Inflammatory macrophage treated with lipopolysaccharide for 1 hour (primary cell): ENCODE measurements at regions not wholly inside any gene's neighbourhood (a gene's known extent, or its start where the extent isn't known, plus 50 kb on each side); places are given as distances from the start of the nearest gene placed in this dataset.

ENCODE experiments used
- DNase-seq, 2 donors: peaks; one replicate each; pipeline ENCODE4 v3.0.0-alpha.2; 2020 to 2022

DNA sequence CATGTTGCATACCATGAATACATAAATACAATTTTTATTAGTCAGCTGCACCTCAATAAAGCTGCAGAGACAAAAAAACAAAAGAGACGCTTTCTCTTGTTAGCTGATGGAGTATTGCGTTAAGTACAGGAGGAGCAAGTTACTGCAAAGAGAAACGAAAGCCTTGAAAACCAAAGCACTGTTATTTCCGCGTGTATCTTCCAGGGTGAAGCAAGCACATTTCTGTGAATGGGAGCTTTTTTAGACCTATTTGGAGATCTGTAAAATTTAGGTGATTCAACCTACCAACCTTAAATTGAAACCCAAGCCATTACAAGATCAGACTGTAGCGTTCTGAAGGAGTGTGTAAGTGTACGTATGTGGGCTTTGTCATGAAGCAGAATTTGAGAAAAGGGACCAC is 390.4 kb downstream of the SOX9 start:
- DNase-seq: no peak

DNA sequence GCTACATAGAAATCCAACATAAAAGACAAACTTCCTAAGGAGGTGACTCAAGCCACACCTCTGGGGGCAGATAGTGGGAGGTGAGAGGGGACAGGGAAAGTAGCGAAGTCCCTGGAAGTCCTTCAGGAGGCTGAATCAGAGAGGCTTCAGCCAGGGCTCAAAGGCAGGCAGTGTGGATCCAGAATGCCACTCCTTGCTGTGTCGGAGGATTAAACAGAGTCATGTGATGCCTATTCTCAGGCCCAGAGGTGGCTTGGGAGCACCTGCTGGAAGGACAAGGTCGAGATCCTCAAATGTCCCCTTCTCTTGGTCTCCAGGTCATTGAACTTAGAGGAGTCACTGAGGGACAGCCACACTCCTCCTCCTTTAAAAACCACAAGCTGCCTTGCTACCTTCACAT is 391.1 kb downstream of the SOX9 start:
- DNase-seq: no peak

DNA sequence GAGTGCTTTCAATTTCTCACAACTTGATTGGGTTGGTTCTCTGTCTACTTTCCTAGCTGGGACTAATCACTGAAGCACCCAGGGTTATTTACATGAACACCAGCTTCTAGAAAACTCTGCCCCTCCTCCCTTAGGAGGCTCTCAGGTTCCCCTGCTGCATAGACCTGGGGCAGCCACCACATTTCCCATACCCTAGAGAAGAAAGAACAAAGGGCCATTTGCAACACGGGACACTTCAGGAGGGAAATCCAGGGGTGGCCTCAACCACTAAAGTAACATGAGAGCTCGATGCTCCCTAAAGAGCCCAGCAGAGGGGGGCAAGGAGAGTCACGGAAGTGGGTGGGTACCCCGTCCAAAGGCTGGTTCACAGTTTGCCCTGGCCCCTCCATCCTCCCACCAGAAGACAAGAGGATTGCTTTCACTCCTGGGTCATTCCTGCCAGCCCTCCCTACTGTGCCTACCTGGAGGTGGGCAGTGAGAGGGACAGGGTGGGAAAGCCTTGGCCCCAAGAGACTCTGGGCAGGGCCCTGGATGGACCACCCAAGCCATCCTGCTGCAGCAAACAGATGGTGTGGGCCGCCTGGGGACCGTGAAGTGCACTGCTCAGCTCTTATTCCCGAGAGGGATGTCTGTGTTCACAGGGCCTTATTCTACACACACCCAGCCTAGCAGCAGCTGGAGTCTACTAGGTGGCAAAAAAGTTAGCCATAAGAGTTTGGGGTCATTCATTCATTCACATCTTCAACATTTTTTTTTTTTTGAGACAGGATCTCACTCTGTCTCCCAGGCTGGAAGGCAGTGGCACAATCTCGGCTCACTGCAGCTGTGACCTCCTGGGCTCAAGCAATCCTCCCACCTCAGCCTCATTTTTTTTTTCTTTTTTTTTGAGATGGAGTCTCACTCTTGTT is 392.1 kb downstream of the SOX9 start:
- DNase-seq: no peak

DNA sequence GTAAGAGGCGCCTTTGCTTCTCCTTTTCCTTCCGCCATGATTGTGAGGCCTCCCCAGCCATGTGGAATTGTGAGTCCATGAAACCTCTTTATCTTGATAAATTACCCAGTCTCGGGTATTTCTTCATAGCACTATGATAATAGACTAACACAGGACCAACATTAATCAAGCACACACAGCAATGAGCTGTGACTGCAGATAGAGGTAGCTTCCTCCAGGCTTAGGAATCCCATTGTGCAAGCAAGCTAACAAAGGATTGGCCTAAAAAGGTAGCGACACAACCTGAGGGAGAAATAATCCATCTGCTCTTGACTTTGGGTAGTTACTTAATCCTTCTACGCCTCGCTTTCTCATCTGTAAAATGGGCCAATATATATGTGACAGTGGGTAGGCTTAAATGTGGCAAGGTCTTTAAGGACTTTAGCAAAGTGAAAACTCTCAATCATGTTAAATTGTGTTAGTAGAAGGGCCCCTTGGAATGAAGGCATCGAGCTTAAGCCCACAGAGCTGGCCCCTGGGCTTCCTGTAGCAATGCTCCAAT is 393.6 kb downstream of the SOX9 start:
- DNase-seq: no peak

DNA sequence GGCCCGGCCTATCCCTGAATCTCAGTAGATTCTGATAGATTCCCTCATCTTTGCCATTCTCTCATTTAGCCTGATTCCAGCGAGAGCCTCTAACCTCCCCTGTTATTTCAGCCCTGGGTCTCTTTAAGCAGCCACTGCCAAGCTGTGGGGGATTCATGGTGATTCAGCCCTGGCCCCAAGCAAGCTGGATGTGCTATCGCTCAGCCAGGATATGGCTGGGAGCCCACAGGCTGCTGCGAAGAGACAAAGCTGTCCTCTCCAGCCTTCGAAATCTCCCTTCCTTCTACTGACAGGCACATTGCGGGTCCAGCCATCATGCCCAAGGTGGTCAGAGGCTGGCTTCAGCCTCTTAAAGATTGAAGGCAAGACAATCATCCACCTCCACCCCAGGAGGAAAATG is 394.1 kb downstream of the SOX9 start:
- DNase-seq: no peak

DNA sequence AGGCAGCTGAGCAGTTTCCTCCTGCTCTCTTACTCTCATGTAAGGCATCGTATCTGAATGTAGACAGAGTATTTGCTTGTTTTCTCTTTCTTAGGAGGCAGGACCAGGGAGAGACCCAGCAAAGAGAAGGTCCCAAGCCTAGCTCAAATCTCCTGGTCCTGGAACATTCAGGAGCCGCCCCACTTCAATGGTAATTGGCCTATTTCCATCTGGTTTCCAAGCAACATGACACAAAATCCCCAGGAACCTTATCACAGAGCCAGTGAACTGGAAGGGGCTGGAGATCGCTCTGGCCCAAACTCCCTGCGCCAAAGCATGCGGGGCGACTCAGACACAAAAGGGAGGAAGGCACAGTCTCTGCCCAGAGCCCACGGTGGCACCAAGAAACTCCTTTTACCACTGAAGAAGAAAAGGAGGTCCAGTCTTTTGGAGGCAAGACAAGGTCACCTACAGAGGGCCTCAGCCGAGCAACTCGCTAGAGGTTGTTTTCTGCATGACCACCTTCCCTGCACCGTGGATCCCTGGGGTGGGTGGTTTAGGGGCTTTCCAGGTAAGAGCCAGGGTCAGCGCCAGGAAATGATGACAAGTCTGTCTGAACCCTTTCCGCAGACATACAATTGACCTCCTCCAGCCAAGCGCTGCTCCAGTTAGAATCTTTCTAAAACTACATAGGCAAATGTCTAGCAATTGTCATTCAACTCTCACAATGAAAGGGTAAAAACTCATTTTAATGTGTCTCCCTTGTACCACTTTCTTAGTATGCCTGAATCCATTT is 394.7 kb downstream of the SOX9 start:
- no peak for DNase-seq

DNA sequence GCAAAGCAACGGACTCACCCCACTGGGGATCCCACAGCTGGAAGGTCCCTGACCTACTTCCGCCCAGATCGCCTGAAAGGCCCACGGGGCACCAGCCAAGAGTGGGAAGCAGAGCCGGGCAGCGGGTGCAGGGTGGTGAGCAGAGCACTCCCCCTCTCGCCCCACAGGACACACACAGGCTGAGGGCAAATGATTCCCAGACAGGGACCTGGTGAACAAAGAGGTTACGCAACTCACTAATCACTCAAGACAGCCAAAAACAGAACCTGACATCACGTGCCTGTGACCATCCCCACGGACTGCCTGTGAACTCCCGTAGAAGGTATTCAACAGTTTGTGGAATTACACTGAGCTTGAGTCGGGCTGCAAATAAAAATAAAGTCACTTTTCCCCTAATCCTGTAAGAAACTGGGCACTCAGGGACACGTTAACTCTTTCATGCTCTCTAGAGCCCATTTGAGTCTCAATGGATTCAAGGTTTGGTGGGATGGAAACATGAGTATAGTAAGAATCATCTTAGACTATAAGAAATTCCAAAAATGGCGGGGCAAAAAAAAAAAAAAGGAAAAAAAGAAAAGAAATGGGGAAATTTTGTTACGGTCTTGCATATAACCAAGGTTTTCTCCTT is 396.1 kb downstream of the SOX9 start:
- no peak for DNase-seq

DNA sequence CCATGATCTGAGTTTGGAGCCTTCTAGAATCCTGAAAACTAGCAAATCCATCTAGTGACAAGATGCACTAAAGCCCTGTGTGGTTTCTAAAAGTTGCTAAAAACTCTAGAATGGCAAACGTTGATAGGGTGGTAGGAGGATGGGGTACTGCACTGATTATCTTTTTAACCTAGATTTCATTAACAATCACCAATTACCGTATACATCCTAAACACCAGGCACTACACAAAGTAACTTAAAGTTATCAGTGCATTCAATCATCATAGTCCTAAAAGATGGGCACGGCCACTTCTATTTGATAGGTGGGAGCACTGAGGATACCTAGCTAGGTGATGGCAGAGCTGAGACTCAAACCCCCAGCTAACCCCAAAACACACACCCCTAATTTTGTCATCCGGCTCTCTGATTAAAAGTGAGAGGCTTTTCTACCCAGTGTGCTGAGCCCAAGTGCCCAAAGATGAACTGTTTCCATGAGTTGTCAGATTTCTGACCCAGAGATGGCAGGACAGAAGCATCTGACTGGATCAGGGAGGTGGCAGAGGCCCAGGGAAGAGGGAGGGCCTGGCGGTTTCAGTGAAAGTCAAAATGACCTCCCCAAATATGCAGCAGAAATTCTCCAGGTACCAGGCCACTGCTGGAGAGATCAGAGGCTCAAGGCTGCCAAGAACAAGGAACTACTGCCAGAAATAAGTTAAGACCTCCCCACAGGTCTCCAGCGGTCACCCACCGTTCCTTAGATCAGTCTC is 396.8 kb downstream of the SOX9 start:
- DNase-seq: no peak

DNA sequence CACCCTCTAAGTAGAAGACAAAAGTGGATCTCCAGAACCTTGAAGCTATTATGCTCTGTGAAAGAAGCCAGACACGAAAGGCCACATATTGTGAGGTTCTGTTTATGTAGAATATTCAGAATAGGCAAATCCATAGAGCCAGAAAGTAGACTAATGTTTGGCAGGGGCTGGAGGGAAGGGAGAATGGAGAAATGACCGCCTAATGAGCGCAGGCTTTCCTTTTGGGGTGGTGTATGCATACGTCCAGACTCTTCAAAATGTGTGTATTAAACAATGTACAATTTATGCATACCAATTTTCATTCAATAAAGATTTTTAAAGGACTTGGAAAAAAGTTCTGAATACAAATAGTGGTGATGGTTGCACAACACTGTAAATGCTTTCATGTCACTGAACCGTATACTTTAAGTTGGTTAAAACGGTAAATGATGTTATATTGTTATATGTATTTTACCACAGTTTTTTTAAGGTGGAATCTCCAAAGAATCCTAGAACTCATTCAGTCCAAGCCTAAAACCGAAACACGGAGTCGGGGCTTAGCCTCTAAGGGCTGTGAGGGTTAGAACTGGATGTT is 397.4 kb downstream of the SOX9 start:
- DNase-seq: no peak

DNA sequence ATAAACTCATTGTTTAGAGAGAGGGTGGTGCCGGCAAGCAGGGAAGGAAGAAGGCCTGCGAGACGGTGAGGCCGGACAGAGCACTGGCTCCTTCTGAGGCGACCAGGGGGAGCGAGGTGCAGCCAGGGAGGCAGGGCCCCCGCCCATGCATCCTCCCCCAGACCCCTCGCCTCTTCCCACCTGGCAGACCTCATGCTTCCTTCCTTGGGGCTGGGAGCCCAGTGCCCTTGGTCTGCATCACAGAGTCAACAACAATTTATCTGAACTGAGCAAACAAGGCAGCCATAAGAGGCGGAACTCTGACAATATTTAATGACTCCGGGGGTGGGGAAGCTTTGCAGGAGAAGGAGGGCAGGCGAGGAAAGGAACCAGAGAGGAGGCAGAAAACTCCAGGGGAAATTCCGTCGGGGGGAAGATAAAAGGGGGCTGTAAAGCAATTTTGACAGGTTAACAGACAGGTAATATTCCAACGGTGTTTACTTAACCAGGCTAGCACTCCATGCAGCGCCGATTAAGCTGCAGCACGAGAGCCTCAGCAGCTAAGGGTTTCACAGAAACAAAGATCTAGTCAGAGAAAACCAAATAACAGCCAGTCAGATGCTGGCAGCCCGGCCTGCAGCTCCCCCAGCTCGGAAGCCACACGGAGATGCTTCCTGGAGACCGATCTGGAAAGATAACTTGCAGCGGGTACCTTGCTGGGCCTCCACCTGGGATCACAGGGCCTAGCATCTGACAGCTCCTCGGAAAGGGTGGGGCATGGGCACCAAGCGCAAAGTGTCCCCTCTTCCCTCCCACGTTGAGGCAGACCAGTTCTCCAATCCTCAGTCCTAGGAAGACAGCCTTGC is 398.2 kb downstream of the SOX9 start:
- no peak for DNase-seq

DNA sequence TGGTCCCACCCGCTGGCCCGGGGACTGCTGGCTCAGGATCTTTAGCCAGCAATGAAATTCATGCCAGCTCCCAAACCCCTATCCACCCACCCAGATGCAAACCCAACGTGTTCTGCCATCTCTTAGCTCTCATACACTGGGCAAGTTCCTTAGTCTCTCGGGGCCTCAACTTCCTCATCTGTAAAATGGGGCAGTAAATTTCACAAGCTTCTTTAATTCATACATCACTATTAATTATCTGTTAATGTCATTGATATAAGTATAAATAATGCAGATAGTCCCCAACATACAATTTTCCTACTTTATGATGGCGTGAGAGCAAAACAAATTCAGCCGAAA is 398.7 kb downstream of the SOX9 start:
- DNase-seq: no peak

DNA sequence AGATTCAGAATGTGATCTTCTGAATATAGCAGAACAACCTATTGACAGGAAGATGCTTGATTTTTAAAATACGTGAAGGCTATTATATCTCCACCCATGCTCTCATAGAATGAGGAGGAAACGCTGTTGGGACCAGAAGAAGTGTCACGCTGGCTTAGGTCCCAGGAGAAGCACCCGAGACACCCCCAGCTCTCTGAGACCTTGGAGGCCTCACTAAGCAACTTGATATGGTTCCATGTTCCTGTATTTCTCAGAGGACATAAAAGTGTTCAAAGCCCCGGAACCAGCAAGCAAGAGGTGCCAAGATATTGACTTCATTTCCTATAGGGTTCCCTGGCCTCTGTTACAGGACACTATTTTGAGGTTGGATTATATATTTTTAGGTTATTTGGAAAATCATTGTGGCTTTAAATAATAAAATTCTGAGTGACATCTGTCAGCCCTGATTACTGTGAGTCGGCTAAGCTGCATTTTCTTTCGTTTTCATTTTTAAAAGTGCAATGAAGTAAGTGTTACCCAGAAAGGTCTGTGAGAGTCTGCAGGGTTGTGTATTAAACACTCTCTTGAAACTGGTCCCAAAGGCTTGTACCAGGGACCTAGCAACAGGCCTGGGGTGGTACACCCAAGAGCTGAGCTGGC is 400.0 kb downstream of the SOX9 start:
- no peak for DNase-seq

DNA sequence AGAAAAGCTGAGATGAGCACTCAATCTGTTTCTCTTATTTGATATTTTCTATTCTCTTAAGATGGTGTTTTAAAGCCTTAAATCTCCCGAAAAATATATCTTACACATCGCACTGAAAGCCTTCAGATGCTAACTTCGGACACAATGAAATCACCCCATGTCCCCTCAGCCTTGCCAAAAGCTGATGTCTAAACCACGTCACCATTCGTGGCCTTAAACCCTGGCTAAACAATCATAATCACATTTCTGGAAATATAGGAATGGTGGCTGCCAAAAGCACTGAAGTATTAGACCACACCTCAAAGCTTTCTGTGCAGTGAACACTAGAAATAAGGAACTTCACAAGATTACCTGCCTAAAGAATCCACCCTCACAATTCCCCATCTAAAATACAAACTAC is 402.7 kb downstream of the SOX9 start:
- no peak for DNase-seq

DNA sequence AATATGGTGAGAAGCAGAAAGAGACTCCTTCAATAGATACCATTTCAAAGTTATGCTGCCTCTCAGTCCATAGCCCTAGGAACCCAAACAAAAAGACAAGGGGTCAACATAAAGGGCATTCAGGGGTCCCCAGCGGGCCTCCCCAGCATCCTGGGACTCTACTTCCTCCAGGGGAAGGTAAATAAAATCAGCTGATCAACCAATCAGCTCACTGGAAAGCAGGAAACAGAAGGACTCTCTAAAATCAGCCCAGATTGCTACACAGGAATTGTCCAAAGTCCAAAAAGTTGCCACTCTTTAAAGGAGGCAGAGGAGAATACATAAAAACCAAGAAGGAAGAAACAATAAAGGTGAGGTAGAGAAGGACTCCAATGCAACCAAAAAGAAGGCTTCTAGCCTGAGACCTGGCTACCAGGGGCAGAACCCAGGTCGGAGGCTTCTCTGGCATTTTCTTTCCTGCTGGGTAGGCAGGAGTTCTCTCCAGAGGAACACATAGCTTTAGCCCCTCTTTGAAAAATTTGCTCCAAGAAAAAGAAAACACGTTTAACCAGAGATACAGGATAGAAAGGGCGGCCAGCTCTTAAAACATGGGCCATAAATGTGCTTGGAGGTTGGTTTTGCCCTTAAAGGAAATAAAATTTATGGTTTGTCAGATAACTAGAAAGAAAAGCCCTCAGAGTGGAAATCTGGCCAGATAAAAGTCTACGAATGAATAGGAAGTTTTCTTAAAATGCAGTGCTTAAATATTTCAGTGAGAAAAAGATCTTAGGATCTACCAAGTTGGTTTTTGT is 404.6 kb downstream of the SOX9 start:
- DNase-seq: no peak

DNA sequence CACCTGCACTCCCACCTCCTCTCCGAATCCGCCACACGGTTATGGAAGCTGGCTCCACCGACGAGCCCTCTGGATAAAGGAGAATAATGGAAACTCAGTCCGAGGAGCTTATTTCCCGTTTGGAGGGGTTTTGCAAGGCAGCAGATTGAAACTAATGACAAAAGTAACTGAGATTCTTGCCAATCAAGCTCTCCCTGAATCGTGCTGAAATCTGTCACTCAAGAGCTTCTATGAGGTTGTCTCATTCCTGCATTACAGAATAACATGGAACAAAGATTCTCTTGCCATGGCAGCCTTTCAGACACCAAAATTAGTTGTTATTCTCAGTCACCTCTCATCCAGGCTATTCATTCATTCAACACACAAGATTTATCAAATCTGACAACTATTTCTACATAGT is 405.9 kb downstream of the SOX9 start:
- DNase-seq: no peak

DNA sequence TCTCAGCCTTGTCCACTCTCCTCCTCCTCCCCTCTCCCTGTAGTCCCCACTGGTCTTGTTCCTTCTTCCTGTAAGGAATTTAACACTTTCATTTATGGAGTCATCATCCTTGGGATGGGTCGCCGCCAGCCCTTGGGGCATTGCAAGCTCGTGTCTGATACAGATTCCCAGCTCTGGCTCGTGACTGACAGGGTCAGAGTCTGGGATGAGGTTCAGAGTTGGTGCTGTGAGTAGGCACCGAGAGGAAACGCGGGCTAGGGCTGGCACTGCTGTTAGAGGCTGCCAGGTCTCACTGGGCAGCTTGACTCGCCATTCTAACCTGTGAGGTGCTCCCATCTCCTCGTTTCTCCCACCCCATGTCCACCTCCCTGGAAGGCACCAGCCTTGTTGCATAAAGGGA is 407.0 kb downstream of the SOX9 start:
- no peak for DNase-seq

DNA sequence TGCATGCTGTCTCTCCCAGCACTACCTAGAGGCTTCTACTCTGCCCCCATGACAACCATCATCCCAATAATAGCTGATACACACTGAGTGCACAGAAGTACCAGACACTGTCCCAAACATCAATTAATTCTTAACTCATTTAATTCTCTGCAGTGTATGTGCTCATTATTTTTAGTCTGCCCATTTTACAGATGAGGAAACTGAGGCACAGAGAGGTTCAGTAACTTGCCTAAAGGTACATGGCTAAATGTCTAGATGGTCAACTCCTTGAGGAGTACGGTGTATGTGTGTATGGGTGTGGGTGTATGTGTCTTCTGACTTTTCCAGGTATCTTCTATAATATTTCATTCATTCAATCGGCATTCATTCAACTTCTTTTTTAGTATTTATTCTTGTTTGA is 407.9 kb downstream of the SOX9 start:
- DNase-seq: no peak

DNA sequence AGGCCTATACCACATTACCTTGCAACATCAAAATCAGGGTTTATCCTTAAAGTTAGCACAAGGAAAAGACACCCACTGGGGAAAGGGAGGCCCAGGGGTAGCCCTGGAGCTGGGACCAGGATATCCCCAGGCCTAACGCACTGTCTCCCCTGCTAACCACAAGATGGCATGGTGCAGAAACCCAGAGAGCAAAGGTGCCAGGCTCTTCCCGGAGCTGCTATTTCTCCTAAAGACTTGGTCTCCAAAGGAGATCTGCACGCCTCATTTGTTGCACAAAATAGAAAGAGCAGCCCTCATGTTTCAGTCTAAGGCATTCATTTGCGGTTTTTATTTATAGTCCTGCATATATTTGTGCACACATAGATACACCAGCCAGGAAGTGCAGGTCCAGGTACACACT is 408.6 kb downstream of the SOX9 start:
- no peak for DNase-seq

DNA sequence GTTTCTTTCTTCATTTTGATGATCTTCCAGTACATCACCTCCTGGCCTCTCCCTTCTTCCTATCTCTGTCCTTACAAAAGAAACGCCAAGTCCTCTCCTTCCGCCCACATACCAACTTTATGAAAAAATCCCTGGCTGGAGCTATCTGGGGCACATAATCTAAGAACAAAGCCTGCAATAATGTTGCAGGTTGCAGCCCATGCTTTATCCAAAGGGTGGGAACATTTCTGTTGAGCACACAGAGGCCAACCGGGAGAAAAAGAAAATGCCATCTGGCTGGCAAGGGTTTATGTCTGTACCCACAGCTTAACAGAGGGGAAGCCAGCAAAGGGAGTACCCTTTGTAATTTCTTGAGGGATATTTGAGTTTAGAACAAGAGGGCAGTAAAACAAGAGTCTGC is 409.6 kb downstream of the SOX9 start:
- DNase-seq: no peak

DNA sequence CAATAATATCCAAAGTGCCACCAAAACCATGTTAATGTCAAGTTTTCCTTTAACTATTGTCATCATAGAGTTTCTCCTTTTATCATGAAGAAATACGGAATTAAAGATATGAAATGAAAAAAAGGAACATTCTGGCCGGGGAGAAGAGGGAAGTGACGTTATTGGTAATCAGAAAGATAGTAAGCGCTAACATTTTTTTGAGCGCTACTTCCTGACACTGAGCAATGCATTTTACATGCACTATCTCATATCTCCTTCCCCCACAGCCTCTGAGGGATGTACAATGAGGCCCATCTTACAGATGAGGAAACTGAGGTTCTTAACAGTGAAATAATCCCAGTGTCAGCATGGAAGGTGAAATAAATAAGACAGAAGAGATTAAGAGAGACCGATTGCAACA is 410.9 kb downstream of the SOX9 start:
- DNase-seq: peak in 1 of 2 donors; percentile 2
